HEK293 (cell line): ENCODE measurements at regions not wholly inside any gene's neighbourhood (a gene's known extent, or its start where the extent isn't known, plus 50 kb on each side); places are given as distances from the start of the nearest gene placed in this dataset.

Experiments
- CTCF ChIA-PET: fragments of 350-600 bp; formaldehyde crosslinking; extraction: SDS; loops from one replicate; lab custom pipeline; 2021; ENCODE audit warnings: antibody characterized with exemption; lab: Yijun Ruan, JAX
- POLR2A ChIA-PET: fragments of 300-600 bp; formaldehyde crosslinking; extraction: SDS; loops from one replicate; lab custom pipeline; 2020; ENCODE audit warnings: antibody characterized with exemption, inconsistent platforms; lab: Yijun Ruan, JAX
- H3K27ac ChIP-seq: fragments of 200-500 bp; sonication (Bioruptor generic); 2 replicates; pipeline ENCODE4 v1.5.1; 2014; ENCODE audit warnings: low read depth, low read length, control low read depth, inconsistent platforms; ENCODE audit errors: extremely low read depth
- H3K36me3 ChIP-seq, 2 experiments: fragments of 200-500 bp in 1 of 2; sonication (Bioruptor generic) in 1 of 2; 1 replicate in 1 of 2; 2 replicates in 1 of 2; pipeline ENCODE4 v1.5.1; 2014 to 2017; ENCODE audit warnings: inconsistent platforms in 2 of 2, low read length in 2 of 2; ENCODE audit not compliant: control insufficient read depth in 2 of 2, insufficient read depth in 1 of 2
- H3K4me1 ChIP-seq: fragments of 200-500 bp; sonication (Bioruptor generic); 2 replicates; pipeline ENCODE4 v1.5.1; 2014; ENCODE audit warnings: mild to moderate bottlenecking, low read length, inconsistent platforms; ENCODE audit not compliant: control insufficient read depth, insufficient read depth
- H3K4me3 ChIP-seq: 2 replicates; pipeline ENCODE4 v1.5.1; 2011; ENCODE audit warnings: low read depth, mild to moderate bottlenecking, control low read depth, low read length, moderate library complexity
- H3K9me3 ChIP-seq: fragments of 200-500 bp; sonication (Bioruptor generic); 2 replicates; pipeline ENCODE4 v1.5.1; 2014; ENCODE audit warnings: low read depth, low read length, inconsistent platforms; ENCODE audit not compliant: control insufficient read depth, insufficient read depth
- BCL11A ChIP-seq: fragments of 450-650 bp; formaldehyde crosslinking; IDR thresholded peaks from 2 replicates; pipeline ENCODE4 v1.5.1; 2016; ENCODE audit warnings: low read depth, missing biosample characterization, missing genetic modification characterization
- EGR2 ChIP-seq: fragments of 450-650 bp; formaldehyde crosslinking; IDR thresholded peaks from 2 replicates; pipeline ENCODE4 v1.5.1; 2016; ENCODE audit warnings: low read depth, missing biosample characterization, missing genetic modification characterization
- MZF1 ChIP-seq: fragments of 450-650 bp; formaldehyde crosslinking; IDR thresholded peaks from 2 replicates; pipeline ENCODE4 v1.5.1; 2017; ENCODE audit warnings: missing biosample characterization, missing genetic modification characterization, borderline replicate concordance
- PBX3 ChIP-seq: sonication (generic); formaldehyde crosslinking; IDR thresholded peaks from 2 replicates; pipeline ENCODE4 v1.8.1; 2022; ENCODE audit warnings: mild to moderate bottlenecking, moderate library complexity, missing genetic modification reagents
- TRIM28 ChIP-seq: IDR thresholded peaks from 2 replicates; pipeline ENCODE4 v1.6.1; 2011; ENCODE audit warnings: low read length, control low read depth, borderline replicate concordance
- ZBTB10 ChIP-seq: fragments of 450-650 bp; formaldehyde crosslinking; IDR thresholded peaks from 2 replicates; pipeline ENCODE4 v1.5.1; 2016; ENCODE audit warnings: missing biosample characterization, missing genetic modification characterization
- ZBTB44 ChIP-seq: fragments of 450-650 bp; IDR thresholded peaks from 2 replicates; pipeline ENCODE4 v1.5.1; 2018; ENCODE audit warnings: missing biosample characterization, mild to moderate bottlenecking, missing genetic modification characterization
- ZNF24 ChIP-seq: fragments of 450-650 bp; formaldehyde crosslinking; IDR thresholded peaks from 2 replicates; pipeline ENCODE4 v1.5.1; 2016; ENCODE audit warnings: missing biosample characterization, missing genetic modification characterization
- ZNF394 ChIP-seq: fragments of 450-650 bp; formaldehyde crosslinking; IDR thresholded peaks from 2 replicates; pipeline ENCODE4 v1.5.1; 2016; ENCODE audit warnings: missing biosample characterization, missing genetic modification characterization, mild to moderate bottlenecking, moderate library complexity, borderline replicate concordance
- ZNF488 ChIP-seq: fragments of 450-650 bp; formaldehyde crosslinking; IDR thresholded peaks from 2 replicates; pipeline ENCODE4 v1.5.1; 2016; ENCODE audit warnings: missing biosample characterization, missing genetic modification characterization
- ZNF624 ChIP-seq: fragments of 450-650 bp; formaldehyde crosslinking; IDR thresholded peaks from 2 replicates; pipeline ENCODE4 v1.5.1; 2017; ENCODE audit warnings: missing biosample characterization, missing genetic modification characterization
- ZNF654 ChIP-seq: fragments of 450-650 bp; formaldehyde crosslinking; IDR thresholded peaks from 2 replicates; pipeline ENCODE4 v1.5.1; 2016; ENCODE audit warnings: low read depth, missing biosample characterization, missing genetic modification characterization
- ZNF701 ChIP-seq: fragments of 450-650 bp; formaldehyde crosslinking; IDR thresholded peaks from 2 replicates; pipeline ENCODE4 v1.5.1; 2016; ENCODE audit warnings: missing biosample characterization, missing genetic modification characterization
- TF ChIP-seq, protein P1 (sequence below): fragments of 450-650 bp; formaldehyde crosslinking; IDR thresholded peaks from 2 replicates; pipeline ENCODE4 v1.5.1; 2017; ENCODE audit warnings: missing biosample characterization, mild to moderate bottlenecking, missing genetic modification characterization, moderate library complexity
- TF ChIP-seq, protein P2 (sequence below): fragments of 450-650 bp; formaldehyde crosslinking; conservative IDR thresholded peaks from 2 replicates; pipeline ENCODE4 v1.5.1; 2016; ENCODE audit warnings: low read depth, missing biosample characterization, missing genetic modification characterization
- TF ChIP-seq, protein P3 (sequence below): fragments of 450-650 bp; formaldehyde crosslinking; IDR thresholded peaks from 2 replicates; pipeline ENCODE4 v1.5.1; 2017; ENCODE audit warnings: missing biosample characterization, missing genetic modification characterization

DNA sequence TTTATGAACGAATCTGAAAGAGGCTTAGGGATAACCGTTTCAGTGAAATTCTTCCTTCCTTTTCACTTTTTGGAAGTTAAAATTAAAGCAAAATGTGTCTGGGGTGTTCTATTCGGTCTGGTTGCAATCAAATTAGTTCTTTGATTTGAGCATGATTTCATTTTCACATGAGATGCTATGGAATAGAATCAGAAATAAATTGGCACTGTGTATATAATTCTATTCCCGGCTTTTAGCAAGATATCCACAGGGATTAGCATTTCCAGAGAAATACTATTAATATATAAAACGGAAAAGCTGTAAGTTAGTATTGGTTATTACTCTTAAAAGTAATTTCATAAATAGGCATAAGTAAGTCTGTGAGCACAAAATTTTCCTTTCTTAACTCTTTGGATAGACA, 1676.8 kb upstream of the PCDH7 start:
- Histone ChIP-seq H3K36me3 (no peaks in the 10 kb centered on the region), H3K27ac (no peak overlapping the region), H3K4me1 (no peaks in the 10 kb centered on the region), H3K4me3 (no peak overlapping the region), H3K9me3 (no peaks in the 10 kb centered on the region)
- ChIA-PET CTCF (no interaction called here), POLR2A (no interaction called here)
- no peak for TF ChIP-seq ZNF701 (tag by site-specific recombination)
- TF ChIP-seq, protein P1, sequence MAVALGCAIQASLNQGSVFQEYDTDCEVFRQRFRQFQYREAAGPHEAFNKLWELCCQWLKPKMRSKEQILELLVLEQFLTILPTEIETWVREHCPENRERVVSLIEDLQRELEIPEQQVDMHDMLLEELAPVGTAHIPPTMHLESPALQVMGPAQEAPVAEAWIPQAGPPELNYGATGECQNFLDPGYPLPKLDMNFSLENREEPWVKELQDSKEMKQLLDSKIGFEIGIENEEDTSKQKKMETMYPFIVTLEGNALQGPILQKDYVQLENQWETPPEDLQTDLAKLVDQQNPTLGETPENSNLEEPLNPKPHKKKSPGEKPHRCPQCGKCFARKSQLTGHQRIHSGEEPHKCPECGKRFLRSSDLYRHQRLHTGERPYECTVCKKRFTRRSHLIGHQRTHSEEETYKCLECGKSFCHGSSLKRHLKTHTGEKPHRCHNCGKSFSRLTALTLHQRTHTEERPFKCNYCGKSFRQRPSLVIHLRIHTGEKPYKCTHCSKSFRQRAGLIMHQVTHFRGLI (tag by site-specific recombination) = no peak
- no peak for TF ChIP-seq ZNF488 (tag by site-specific recombination)
- no peak for TF ChIP-seq ZBTB44 (tag by site-specific recombination)
- no peak for TF ChIP-seq MZF1 (tag by site-specific recombination)
- TF ChIP-seq, protein P2, sequence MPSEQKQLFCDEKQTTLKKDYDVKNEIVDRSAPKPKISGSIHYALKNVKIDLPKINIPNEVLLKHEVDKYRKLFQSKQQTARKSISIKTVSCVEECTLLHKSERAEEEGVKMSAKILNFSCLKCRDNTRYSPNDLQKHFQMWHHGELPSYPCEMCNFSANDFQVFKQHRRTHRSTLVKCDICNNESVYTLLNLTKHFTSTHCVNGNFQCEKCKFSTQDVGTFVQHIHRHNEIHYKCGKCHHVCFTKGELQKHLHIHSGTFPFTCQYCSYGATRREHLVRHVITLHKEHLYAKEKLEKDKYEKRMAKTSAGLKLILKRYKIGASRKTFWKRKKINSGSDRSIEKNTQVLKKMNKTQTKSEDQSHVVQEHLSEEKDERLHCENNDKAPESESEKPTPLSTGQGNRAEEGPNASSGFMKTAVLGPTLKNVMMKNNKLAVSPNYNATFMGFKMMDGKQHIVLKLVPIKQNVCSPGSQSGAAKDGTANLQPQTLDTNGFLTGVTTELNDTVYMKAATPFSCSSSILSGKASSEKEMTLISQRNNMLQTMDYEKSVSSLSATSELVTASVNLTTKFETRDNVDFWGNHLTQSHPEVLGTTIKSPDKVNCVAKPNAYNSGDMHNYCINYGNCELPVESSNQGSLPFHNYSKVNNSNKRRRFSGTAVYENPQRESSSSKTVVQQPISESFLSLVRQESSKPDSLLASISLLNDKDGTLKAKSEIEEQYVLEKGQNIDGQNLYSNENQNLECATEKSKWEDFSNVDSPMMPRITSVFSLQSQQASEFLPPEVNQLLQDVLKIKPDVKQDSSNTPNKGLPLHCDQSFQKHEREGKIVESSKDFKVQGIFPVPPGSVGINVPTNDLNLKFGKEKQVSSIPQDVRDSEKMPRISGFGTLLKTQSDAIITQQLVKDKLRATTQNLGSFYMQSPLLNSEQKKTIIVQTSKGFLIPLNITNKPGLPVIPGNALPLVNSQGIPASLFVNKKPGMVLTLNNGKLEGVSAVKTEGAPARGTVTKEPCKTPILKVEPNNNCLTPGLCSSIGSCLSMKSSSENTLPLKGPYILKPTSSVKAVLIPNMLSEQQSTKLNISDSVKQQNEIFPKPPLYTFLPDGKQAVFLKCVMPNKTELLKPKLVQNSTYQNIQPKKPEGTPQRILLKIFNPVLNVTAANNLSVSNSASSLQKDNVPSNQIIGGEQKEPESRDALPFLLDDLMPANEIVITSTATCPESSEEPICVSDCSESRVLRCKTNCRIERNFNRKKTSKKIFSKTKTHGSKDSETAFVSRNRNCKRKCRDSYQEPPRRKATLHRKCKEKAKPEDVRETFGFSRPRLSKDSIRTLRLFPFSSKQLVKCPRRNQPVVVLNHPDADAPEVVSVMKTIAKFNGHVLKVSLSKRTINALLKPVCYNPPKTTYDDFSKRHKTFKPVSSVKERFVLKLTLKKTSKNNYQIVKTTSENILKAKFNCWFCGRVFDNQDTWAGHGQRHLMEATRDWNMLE (tag by site-specific recombination) = no peak
- TF ChIP-seq ZNF394 (tag by site-specific recombination) = no peak
- no peak for TF ChIP-seq ZNF654 (tag by site-specific recombination)
- TF ChIP-seq ZNF24 (tag by site-specific recombination) = no peak
- TF ChIP-seq, protein P3, sequence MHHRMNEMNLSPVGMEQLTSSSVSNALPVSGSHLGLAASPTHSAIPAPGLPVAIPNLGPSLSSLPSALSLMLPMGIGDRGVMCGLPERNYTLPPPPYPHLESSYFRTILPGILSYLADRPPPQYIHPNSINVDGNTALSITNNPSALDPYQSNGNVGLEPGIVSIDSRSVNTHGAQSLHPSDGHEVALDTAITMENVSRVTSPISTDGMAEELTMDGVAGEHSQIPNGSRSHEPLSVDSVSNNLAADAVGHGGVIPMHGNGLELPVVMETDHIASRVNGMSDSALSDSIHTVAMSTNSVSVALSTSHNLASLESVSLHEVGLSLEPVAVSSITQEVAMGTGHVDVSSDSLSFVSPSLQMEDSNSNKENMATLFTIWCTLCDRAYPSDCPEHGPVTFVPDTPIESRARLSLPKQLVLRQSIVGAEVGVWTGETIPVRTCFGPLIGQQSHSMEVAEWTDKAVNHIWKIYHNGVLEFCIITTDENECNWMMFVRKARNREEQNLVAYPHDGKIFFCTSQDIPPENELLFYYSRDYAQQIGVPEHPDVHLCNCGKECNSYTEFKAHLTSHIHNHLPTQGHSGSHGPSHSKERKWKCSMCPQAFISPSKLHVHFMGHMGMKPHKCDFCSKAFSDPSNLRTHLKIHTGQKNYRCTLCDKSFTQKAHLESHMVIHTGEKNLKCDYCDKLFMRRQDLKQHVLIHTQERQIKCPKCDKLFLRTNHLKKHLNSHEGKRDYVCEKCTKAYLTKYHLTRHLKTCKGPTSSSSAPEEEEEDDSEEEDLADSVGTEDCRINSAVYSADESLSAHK = no peak
- no peak for TF ChIP-seq ZNF624 (tag by site-specific recombination)
- no peak for TF ChIP-seq ZBTB10
- no peak for TF ChIP-seq TRIM28
- no peak for TF ChIP-seq PBX3
- TF ChIP-seq EGR2 (tag by site-specific recombination) = no peak
- no peak for TF ChIP-seq BCL11A (tag by site-specific recombination)
